WTC11 (cell line): ENCODE measurements at regions not wholly inside any gene's neighbourhood (a gene's known extent, or its start where the extent isn't known, plus 50 kb on each side); places are given as distances from the start of the nearest gene placed in this dataset.
A peak's percentile ranks its signal among the peaks of the same experiment; 100 is the strongest.

Experiments used
- ATAC-seq: fragments of 200-7000 bp; cut with Tn5 transposase; 2 replicates; pipeline ENCODE4 v1.10.0; 2021; ENCODE audit warnings: mild to moderate bottlenecking, moderate library complexity
- CTCF ChIA-PET: fragments of 300-600 bp; sonication (Branson Sonifier 250); formaldehyde crosslinking; loops from one replicate; lab custom pipeline; 2021; ENCODE audit warnings: antibody characterized with exemption; lab: Charles Lee
- POLR2A ChIA-PET: fragments of 350-600 bp; sonication (Branson Sonifier 250); formaldehyde crosslinking; loops from one replicate; lab custom pipeline; 2021; ENCODE audit warnings: antibody characterized with exemption; lab: Charles Lee
- DNase-seq: peaks from one replicate; pipeline ENCODE4 v3.0.0; 2021; ENCODE audit warnings: low spot score
- H3K27ac Mint-ChIP-seq: 2 replicates; pipeline ENCODE4 v1.8.0; 2021; ENCODE audit warnings: mixed read lengths
- H3K27me3 Mint-ChIP-seq: 2 replicates; pipeline ENCODE4 v1.8.0; 2021; ENCODE audit warnings: low read depth, mild to moderate bottlenecking, moderate library complexity, mixed read lengths
- H3K36me3 Mint-ChIP-seq: 2 replicates; pipeline ENCODE4 v1.8.0; 2021; ENCODE audit warnings: mixed read lengths
- H3K4me1 Mint-ChIP-seq: 2 replicates; pipeline ENCODE4 v1.8.0; 2022; ENCODE audit warnings: mixed read lengths
- H3K4me3 Mint-ChIP-seq: 2 replicates; pipeline ENCODE4 v1.8.0; 2021; ENCODE audit warnings: mild to moderate bottlenecking, moderate library complexity, mixed read lengths
- H3K9me3 Mint-ChIP-seq: 2 replicates; pipeline ENCODE4 v1.8.0; 2021; ENCODE audit warnings: mixed read lengths
- GTF2I ChIP-seq: fragments of 250-450 bp; sonication (Bioruptor Pico); conservative IDR thresholded peaks from 2 replicates; pipeline ENCODE4 v1.4.0; 2021; ENCODE audit warnings: mild to moderate bottlenecking
- JAZF1 ChIP-seq: fragments of 250-450 bp; sonication (Bioruptor Pico); IDR thresholded peaks from 2 replicates; pipeline ENCODE4 v1.9.0; 2021; ENCODE audit warnings: moderate library complexity, mild to moderate bottlenecking, inconsistent platforms
- MXD4 ChIP-seq: fragments of 250-450 bp; sonication (Bioruptor Pico); IDR thresholded peaks from 2 replicates; pipeline ENCODE4 v1.8.0; 2021; ENCODE audit warnings: mild to moderate bottlenecking, moderate library complexity, borderline replicate concordance
- MYBL2 ChIP-seq: sonication (generic); formaldehyde crosslinking; IDR thresholded peaks from 2 replicates; pipeline ENCODE4 v1.8.1; 2023; ENCODE audit warnings: mild to moderate bottlenecking, moderate library complexity, missing genetic modification reagents
- NR2C2 ChIP-seq: sonication (generic); formaldehyde crosslinking; IDR thresholded peaks from 2 replicates; pipeline ENCODE4 v1.8.0; 2022; ENCODE audit warnings: mild to moderate bottlenecking, missing genetic modification reagents
- NR3C1 ChIP-seq: sonication (generic); formaldehyde crosslinking; conservative IDR thresholded peaks from 2 replicates; pipeline ENCODE4 v1.8.1; 2023; ENCODE audit warnings: low read depth, mild to moderate bottlenecking, missing genetic modification reagents
- OVOL2 ChIP-seq: fragments of 250-450 bp; sonication (Bioruptor Pico); IDR thresholded peaks from 2 replicates; pipeline ENCODE4 v1.9.0; 2021; ENCODE audit warnings: mild to moderate bottlenecking, borderline replicate concordance
- RELA ChIP-seq: sonication (generic); formaldehyde crosslinking; IDR thresholded peaks from 2 replicates; pipeline ENCODE4 v1.8.1; 2022; ENCODE audit warnings: missing genetic modification reagents, mild to moderate bottlenecking, borderline replicate concordance
- TEAD1 ChIP-seq: sonication (generic); formaldehyde crosslinking; IDR thresholded peaks from 2 replicates; pipeline ENCODE4 v1.8.0; 2022; ENCODE audit warnings: mild to moderate bottlenecking, missing genetic modification reagents
- TEAD4 ChIP-seq: sonication (generic); formaldehyde crosslinking; IDR thresholded peaks from 2 replicates; pipeline ENCODE4 v1.8.0; 2022; ENCODE audit warnings: mild to moderate bottlenecking, missing genetic modification reagents
- ZNF423 ChIP-seq: fragments of 250-450 bp; sonication (Bioruptor Pico); IDR thresholded peaks from 2 replicates; pipeline ENCODE4 v2.1.2; 2022; ENCODE audit warnings: mild to moderate bottlenecking, moderate library complexity
- TF ChIP-seq, protein P1 (sequence below): fragments of 200-600 bp; IDR thresholded peaks from 2 replicates; pipeline ENCODE4 v1.8.0; 2022; ENCODE audit warnings: antibody characterized with exemption
- TF ChIP-seq, protein P2 (sequence below): sonication (generic); formaldehyde crosslinking; IDR thresholded peaks from 2 replicates; pipeline ENCODE4 v1.8.0; 2022; ENCODE audit warnings: mild to moderate bottlenecking, missing genetic modification reagents
- TF ChIP-seq, protein P3 (sequence below): sonication (generic); formaldehyde crosslinking; IDR thresholded peaks from 2 replicates; pipeline ENCODE4 v1.8.1; 2023; ENCODE audit warnings: mild to moderate bottlenecking, missing genetic modification reagents, borderline replicate concordance
- TF ChIP-seq, protein P4 (sequence below): sonication (generic); formaldehyde crosslinking; IDR thresholded peaks from 2 replicates; pipeline ENCODE4 v1.8.1; 2022; ENCODE audit warnings: low read depth, missing genetic modification reagents, borderline replicate concordance
- TF ChIP-seq, protein P5 (sequence below): sonication (generic); formaldehyde crosslinking; IDR thresholded peaks from 2 replicates; pipeline ENCODE4 v1.8.1; 2023; ENCODE audit warnings: mild to moderate bottlenecking, moderate library complexity, missing genetic modification reagents
- TF ChIP-seq, protein P6 (sequence below): fragments of 250-450 bp; sonication (Bioruptor Pico); IDR thresholded peaks from 2 replicates; pipeline ENCODE4 v1.9.0; 2021; ENCODE audit warnings: mild to moderate bottlenecking
- TF ChIP-seq, protein P7 (sequence below): sonication (generic); formaldehyde crosslinking; IDR thresholded peaks from 2 replicates; pipeline ENCODE4 v1.8.0; 2023; ENCODE audit warnings: missing genetic modification reagents, mild to moderate bottlenecking, borderline replicate concordance

DNA sequence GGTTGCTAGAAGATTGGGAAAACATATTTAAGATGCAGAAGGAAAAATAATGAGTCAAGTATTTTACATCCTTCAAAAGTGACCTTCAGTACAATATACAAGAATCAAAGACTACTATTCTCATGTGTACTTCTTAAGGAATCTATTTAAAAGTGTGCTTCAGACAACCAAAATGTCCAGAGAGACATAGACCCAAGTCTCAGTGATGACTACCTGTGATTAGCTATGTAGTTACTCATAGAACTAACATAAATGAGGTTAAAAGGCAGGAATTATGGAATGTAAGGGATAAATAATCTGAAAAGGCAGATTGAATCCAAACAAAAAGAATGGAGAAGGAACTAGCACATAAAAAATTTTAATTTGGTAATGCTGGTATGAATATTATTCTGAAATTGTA lies 634.7 kb upstream of the FAM241A start (continued):
- no peak for TF ChIP-seq TEAD4 (CRISPR knock-in tag)
- TF ChIP-seq JAZF1, result no peak
- TF ChIP-seq, protein P1, sequence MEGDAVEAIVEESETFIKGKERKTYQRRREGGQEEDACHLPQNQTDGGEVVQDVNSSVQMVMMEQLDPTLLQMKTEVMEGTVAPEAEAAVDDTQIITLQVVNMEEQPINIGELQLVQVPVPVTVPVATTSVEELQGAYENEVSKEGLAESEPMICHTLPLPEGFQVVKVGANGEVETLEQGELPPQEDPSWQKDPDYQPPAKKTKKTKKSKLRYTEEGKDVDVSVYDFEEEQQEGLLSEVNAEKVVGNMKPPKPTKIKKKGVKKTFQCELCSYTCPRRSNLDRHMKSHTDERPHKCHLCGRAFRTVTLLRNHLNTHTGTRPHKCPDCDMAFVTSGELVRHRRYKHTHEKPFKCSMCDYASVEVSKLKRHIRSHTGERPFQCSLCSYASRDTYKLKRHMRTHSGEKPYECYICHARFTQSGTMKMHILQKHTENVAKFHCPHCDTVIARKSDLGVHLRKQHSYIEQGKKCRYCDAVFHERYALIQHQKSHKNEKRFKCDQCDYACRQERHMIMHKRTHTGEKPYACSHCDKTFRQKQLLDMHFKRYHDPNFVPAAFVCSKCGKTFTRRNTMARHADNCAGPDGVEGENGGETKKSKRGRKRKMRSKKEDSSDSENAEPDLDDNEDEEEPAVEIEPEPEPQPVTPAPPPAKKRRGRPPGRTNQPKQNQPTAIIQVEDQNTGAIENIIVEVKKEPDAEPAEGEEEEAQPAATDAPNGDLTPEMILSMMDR, result no peak

DNA sequence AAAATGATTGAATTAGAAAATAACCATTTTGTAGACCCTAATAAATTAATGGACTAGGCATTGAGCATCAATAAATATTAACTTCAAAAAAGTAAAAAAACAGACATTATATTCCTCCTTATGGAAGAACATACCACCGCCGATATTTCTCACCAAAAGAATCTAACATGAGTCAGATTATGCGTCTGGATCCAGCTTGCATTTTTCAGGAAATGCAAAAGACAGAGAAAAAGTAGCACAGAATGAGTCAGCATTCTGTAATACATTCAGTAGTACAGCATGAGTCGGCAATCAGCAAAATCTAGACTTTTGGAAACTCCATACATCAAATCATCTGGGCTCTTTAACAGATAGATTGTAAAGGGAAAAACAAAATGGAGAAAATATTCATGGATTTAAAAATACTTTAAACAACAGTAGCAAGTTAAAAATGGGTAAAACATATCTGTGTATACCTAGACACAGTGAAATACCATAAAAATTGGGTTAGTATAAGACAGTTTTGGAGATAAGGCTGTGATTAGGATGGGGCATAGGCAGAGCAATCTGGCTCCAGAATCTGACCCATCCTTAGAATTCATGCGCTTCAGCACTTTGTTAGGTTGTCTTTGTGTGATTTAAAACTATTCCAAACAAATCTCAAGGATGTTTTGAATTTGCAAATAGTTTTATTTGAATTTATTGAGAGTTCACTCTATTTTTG lies 633.0 kb upstream of the FAM241A start:
- H3K4me1 Mint-ChIP-seq, result 0 out of 2 replicates have a peak, but pooled peaks cover 2% of the 10 kb centered on the region
- no peaks in the 10 kb centered on the region for H3K36me3 Mint-ChIP-seq
- no peaks in the 10 kb centered on the region for H3K27me3 Mint-ChIP-seq
- H3K9me3 Mint-ChIP-seq, result no peaks in the 10 kb centered on the region
- TF ChIP-seq MYBL2 (CRISPR knock-in tag) (no peak), NR2C2 (CRISPR knock-in tag) (no peak), RELA (no peak), TEAD1 (CRISPR knock-in tag) (no peak)
- TF ChIP-seq, protein P2, sequence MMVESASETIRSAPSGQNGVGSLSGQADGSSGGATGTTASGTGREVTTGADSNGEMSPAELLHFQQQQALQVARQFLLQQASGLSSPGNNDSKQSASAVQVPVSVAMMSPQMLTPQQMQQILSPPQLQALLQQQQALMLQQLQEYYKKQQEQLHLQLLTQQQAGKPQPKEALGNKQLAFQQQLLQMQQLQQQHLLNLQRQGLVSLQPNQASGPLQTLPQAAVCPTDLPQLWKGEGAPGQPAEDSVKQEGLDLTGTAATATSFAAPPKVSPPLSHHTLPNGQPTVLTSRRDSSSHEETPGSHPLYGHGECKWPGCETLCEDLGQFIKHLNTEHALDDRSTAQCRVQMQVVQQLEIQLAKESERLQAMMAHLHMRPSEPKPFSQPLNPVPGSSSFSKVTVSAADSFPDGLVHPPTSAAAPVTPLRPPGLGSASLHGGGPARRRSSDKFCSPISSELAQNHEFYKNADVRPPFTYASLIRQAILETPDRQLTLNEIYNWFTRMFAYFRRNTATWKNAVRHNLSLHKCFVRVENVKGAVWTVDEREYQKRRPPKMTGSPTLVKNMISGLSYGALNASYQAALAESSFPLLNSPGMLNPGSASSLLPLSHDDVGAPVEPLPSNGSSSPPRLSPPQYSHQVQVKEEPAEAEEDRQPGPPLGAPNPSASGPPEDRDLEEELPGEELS, result no peak
- H3K27ac Mint-ChIP-seq, result no peak overlapping the region
- no peak for ATAC-seq
- no peak overlapping the region for H3K4me3 Mint-ChIP-seq
- no peak for DNase-seq
- CTCF ChIA-PET, result no interaction called here
- POLR2A ChIA-PET, result no interaction called here

DNA sequence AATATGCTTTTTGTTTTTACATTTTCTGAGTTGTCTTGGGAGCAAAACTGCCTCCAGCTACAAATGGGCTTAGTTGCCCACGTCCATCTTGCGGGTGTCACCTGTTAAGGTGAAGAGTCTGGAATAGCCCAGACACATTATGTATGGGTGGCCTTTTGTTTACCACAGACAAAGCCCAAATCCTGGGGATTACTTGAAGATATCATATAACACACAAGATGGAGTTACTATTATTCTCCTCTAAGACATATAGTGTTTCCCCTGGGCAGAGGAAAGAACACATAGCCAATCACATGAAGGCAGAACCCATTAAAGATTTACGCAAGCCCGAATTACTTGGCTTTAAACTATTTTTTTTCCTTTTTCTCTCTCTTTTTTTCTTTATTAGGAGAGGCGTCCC lies 625.6 kb upstream of the FAM241A start:
- Mint-ChIP-seq H3K4me1 (peaks cover 9% of the 10 kb centered on the region), H3K27ac (no peak overlapping the region), H3K36me3 (no peaks in the 10 kb centered on the region), H3K9me3 (peaks cover 8% of the 10 kb centered on the region), H3K27me3 (no peaks in the 10 kb centered on the region), H3K4me3 (no peak overlapping the region)
- CTCF ChIA-PET, result no interaction called here
- ATAC-seq, result peak; percentile 28; the same call in 1 of the 2 replicates
- POLR2A ChIA-PET, result no interaction called here
- no peak for DNase-seq
- TF ChIP-seq, protein P3, sequence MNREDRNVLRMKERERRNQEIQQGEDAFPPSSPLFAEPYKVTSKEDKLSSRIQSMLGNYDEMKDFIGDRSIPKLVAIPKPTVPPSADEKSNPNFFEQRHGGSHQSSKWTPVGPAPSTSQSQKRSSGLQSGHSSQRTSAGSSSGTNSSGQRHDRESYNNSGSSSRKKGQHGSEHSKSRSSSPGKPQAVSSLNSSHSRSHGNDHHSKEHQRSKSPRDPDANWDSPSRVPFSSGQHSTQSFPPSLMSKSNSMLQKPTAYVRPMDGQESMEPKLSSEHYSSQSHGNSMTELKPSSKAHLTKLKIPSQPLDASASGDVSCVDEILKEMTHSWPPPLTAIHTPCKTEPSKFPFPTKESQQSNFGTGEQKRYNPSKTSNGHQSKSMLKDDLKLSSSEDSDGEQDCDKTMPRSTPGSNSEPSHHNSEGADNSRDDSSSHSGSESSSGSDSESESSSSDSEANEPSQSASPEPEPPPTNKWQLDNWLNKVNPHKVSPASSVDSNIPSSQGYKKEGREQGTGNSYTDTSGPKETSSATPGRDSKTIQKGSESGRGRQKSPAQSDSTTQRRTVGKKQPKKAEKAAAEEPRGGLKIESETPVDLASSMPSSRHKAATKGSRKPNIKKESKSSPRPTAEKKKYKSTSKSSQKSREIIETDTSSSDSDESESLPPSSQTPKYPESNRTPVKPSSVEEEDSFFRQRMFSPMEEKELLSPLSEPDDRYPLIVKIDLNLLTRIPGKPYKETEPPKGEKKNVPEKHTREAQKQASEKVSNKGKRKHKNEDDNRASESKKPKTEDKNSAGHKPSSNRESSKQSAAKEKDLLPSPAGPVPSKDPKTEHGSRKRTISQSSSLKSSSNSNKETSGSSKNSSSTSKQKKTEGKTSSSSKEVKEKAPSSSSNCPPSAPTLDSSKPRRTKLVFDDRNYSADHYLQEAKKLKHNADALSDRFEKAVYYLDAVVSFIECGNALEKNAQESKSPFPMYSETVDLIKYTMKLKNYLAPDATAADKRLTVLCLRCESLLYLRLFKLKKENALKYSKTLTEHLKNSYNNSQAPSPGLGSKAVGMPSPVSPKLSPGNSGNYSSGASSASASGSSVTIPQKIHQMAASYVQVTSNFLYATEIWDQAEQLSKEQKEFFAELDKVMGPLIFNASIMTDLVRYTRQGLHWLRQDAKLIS (CRISPR knock-in tag), result no peak
- TF ChIP-seq, protein P4, sequence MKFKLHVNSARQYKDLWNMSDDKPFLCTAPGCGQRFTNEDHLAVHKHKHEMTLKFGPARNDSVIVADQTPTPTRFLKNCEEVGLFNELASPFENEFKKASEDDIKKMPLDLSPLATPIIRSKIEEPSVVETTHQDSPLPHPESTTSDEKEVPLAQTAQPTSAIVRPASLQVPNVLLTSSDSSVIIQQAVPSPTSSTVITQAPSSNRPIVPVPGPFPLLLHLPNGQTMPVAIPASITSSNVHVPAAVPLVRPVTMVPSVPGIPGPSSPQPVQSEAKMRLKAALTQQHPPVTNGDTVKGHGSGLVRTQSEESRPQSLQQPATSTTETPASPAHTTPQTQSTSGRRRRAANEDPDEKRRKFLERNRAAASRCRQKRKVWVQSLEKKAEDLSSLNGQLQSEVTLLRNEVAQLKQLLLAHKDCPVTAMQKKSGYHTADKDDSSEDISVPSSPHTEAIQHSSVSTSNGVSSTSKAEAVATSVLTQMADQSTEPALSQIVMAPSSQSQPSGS, result no peak
- TF ChIP-seq MXD4 (CRISPR knock-in tag) (no peak), NR3C1 (CRISPR knock-in tag) (no peak), ZNF423 (CRISPR knock-in tag) (no peak), GTF2I (CRISPR knock-in tag) (no peak), OVOL2 (CRISPR knock-in tag) (no peak)
- TF ChIP-seq, protein P5, sequence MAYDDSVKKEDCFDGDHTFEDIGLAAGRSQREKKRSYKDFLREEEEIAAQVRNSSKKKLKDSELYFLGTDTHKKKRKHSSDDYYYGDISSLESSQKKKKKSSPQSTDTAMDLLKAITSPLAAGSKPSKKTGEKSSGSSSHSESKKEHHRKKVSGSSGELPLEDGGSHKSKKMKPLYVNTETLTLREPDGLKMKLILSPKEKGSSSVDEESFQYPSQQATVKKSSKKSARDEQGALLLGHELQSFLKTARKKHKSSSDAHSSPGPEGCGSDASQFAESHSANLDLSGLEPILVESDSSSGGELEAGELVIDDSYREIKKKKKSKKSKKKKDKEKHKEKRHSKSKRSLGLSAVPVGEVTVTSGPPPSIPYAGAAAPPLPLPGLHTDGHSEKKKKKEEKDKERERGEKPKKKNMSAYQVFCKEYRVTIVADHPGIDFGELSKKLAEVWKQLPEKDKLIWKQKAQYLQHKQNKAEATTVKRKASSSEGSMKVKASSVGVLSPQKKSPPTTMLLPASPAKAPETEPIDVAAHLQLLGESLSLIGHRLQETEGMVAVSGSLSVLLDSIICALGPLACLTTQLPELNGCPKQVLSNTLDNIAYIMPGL (CRISPR knock-in tag), result no peak
- TF ChIP-seq, protein P6, sequence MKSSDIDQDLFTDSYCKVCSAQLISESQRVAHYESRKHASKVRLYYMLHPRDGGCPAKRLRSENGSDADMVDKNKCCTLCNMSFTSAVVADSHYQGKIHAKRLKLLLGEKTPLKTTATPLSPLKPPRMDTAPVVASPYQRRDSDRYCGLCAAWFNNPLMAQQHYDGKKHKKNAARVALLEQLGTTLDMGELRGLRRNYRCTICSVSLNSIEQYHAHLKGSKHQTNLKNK, result no peak
- TF ChIP-seq, protein P7, sequence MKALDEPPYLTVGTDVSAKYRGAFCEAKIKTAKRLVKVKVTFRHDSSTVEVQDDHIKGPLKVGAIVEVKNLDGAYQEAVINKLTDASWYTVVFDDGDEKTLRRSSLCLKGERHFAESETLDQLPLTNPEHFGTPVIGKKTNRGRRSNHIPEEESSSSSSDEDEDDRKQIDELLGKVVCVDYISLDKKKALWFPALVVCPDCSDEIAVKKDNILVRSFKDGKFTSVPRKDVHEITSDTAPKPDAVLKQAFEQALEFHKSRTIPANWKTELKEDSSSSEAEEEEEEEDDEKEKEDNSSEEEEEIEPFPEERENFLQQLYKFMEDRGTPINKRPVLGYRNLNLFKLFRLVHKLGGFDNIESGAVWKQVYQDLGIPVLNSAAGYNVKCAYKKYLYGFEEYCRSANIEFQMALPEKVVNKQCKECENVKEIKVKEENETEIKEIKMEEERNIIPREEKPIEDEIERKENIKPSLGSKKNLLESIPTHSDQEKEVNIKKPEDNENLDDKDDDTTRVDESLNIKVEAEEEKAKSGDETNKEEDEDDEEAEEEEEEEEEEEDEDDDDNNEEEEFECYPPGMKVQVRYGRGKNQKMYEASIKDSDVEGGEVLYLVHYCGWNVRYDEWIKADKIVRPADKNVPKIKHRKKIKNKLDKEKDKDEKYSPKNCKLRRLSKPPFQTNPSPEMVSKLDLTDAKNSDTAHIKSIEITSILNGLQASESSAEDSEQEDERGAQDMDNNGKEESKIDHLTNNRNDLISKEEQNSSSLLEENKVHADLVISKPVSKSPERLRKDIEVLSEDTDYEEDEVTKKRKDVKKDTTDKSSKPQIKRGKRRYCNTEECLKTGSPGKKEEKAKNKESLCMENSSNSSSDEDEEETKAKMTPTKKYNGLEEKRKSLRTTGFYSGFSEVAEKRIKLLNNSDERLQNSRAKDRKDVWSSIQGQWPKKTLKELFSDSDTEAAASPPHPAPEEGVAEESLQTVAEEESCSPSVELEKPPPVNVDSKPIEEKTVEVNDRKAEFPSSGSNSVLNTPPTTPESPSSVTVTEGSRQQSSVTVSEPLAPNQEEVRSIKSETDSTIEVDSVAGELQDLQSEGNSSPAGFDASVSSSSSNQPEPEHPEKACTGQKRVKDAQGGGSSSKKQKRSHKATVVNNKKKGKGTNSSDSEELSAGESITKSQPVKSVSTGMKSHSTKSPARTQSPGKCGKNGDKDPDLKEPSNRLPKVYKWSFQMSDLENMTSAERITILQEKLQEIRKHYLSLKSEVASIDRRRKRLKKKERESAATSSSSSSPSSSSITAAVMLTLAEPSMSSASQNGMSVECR (CRISPR knock-in tag), result no peak
